Cardiac muscle cell (in vitro differentiated cells and primary cell): ENCODE measurements at regions not wholly inside any gene's neighbourhood (a gene's known extent, or its start where the extent isn't known, plus 50 kb on each side); places are given as distances from the start of the nearest gene placed in this dataset.

Source experiments
- DNase-seq, 2 donors: peaks; one replicate each; pipeline versions ENCODE4 v3.0.0 to v3.0.0-alpha.2; 2010 to 2017; ENCODE audit warnings: low read depth in 1 of 2, low spot score in 1 of 2
- H3K27ac ChIP-seq: fragments of 200-600 bp; sonication (generic); 2 replicates; pipeline ENCODE4 v1.5.1; 2016
- H3K27me3 ChIP-seq: fragments of 200-600 bp; sonication (generic); 2 replicates; pipeline ENCODE4 v1.6.0; 2016; ENCODE audit warnings: control low read depth
- H3K36me3 ChIP-seq: fragments of 200-600 bp; sonication (generic); 2 replicates; pipeline ENCODE4 v1.5.1; 2016; ENCODE audit warnings: control low read depth
- H3K4me1 ChIP-seq: fragments of 200-600 bp; sonication (generic); 2 replicates; pipeline ENCODE4 v1.8.1; 2017; ENCODE audit warnings: low read depth, mild to moderate bottlenecking, mixed run types
- H3K4me3 ChIP-seq: fragments of 200-600 bp; sonication (generic); 2 replicates; pipeline ENCODE4 v1.5.1; 2016; ENCODE audit warnings: mild to moderate bottlenecking
- H3K9me3 ChIP-seq: fragments of 200-600 bp; sonication (generic); 2 replicates; pipeline ENCODE4 v1.5.1; 2017; ENCODE audit warnings: low read depth, mild to moderate bottlenecking, control low read depth
- CTCF ChIP-seq: IDR thresholded peaks from 2 replicates; pipeline ENCODE4 v1.5.1; 2012; ENCODE audit warnings: low read depth, mild to moderate bottlenecking, low read length

- Histone ChIP-seq H3K36me3 (no peaks in the 10 kb centered on the region), H3K27me3 (no peaks in the 10 kb centered on the region), H3K27ac (no peak overlapping the region), H3K4me3 (no peak overlapping the region), H3K4me1 (no peaks in the 10 kb centered on the region), H3K9me3 (no peaks in the 10 kb centered on the region)
- no peak for DNase-seq
- TF ChIP-seq CTCF = no peak
Measured at GRCh38 chr1:187634940-187635339, 806.2 kb downstream of the PLA2G4A start.

GRCh38 chr1:187638733-187639434 is 810.1 kb downstream of the PLA2G4A start:
- TF ChIP-seq CTCF = no peak
- no peaks in the 10 kb centered on the region for H3K27me3 ChIP-seq
- H3K4me3 ChIP-seq = no peak overlapping the region
- H3K9me3 ChIP-seq = no peaks in the 10 kb centered on the region
- DNase-seq = no peak
- no peaks in the 10 kb centered on the region for H3K36me3 ChIP-seq
- no peaks in the 10 kb centered on the region for H3K4me1 ChIP-seq
- H3K27ac ChIP-seq = no peak overlapping the region

- H3K27ac ChIP-seq = no peak overlapping the region
- TF ChIP-seq CTCF = no peak
- H3K4me1 ChIP-seq = no peaks in the 10 kb centered on the region
- no peaks in the 10 kb centered on the region for H3K27me3 ChIP-seq
- no peaks in the 10 kb centered on the region for H3K9me3 ChIP-seq
- no peak overlapping the region for H3K4me3 ChIP-seq
- no peak for DNase-seq
- no peaks in the 10 kb centered on the region for H3K36me3 ChIP-seq
Measured at GRCh38 chr1:187641015-187641414, 812.3 kb downstream of the PLA2G4A start.

- H3K27ac ChIP-seq = no peak overlapping the region
- no peak for TF ChIP-seq CTCF
- no peak for DNase-seq
- H3K9me3 ChIP-seq = no peaks in the 10 kb centered on the region
- H3K4me1 ChIP-seq = no peaks in the 10 kb centered on the region
- H3K27me3 ChIP-seq = no peaks in the 10 kb centered on the region
- H3K36me3 ChIP-seq = no peaks in the 10 kb centered on the region
- H3K4me3 ChIP-seq = no peak overlapping the region
Measured at GRCh38 chr1:187641463-187641862, 812.7 kb downstream of the PLA2G4A start.

- Histone ChIP-seq H3K4me1 (no peaks in the 10 kb centered on the region), H3K27me3 (no peaks in the 10 kb centered on the region), H3K4me3 (no peak overlapping the region), H3K36me3 (no peaks in the 10 kb centered on the region), H3K9me3 (no peaks in the 10 kb centered on the region), H3K27ac (no peak overlapping the region)
- no peak for DNase-seq
- TF ChIP-seq CTCF = no peak
Measured at GRCh38 chr1:187641907-187642306, 813.2 kb downstream of the PLA2G4A start.
